H1 (cell line): ENCODE measurements at regions not wholly inside any gene's neighbourhood (a gene's known extent, or its start where the extent isn't known, plus 50 kb on each side); places are given as distances from the start of the nearest gene placed in this dataset.

Experiments used
- ASH2L ChIP-seq: fragments of 200-600, 300-600 bp; sonication (generic); IDR thresholded peaks from one replicate; pipeline ENCODE4 v1.7.1; 2017; ENCODE audit warnings: low read length
- JUN ChIP-seq: IDR thresholded peaks from 2 replicates; pipeline ENCODE4 v1.6.1; 2011; ENCODE audit warnings: low read depth, mild to moderate bottlenecking, improper control_type of control experiment, low read length
- MAFK ChIP-seq: IDR thresholded peaks from 2 replicates; pipeline ENCODE4 v1.6.1; 2012; ENCODE audit warnings: low read depth, mild to moderate bottlenecking, improper control_type of control experiment, low read length
- SIX5 ChIP-seq: IDR thresholded peaks from 2 replicates; pipeline ENCODE4 v1.6.1; 2011; ENCODE audit warnings: mild to moderate bottlenecking, low read depth, low read length

DNA sequence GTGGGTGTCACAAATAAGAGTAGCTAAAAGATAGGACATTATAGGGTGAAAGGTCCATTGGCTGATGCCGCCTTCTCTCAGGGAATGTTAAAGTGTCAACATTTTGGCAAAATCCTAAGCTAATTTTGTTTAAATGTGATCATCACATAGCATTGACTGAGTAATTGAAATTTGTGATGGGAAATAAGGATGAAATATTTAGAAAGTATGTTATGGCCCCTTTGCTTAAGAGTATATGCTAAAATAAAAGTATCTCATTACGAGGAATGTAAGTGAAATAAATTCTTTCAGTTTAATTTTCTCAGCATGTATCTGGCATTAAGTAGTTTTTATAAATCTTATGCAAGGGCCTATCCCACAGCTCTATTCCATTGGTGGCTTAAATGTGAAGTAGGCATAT lies 229.2 kb downstream of the PRL start (continued):
- no peak for TF ChIP-seq ASH2L
- TF ChIP-seq MAFK: no peak
- TF ChIP-seq SIX5: no peak
- TF ChIP-seq JUN: no peak
